ENCODE measurements at regions not wholly inside any gene's neighbourhood (a gene's known extent, or its start where the extent isn't known, plus 50 kb on each side); places are given as distances from the start of the nearest gene placed in this dataset.

DNA sequence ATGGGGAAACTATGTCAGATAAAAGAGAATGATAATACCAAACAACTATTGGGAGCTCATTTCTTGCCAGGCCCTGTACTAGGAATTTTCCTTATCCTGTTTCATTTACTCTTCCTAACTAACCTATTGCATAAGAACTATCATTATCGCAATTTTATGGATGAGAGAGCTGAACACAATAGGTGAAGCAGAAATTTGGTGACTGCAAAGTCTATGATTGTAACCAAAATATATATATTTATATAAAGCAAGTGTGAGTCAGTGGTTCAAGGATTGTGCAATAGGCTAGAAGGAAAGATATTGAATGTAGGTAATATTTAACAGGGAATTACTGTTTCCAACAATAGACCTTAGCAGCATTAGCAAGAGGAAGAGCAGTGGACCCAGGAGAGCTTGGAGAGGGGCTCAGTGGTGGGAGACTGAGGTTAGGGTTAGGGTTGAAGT lies 181.1 kb upstream of the TENT5A start:
- Histone ChIP-seq H3K4me1 (ENCODE audit: control insufficient read depth, insufficient read depth, low read length) (no peaks in the 10 kb centered on the region), H3K4me3 (ENCODE audit: low read depth, low read length) (no peak overlapping the region), H3K27ac (ENCODE audit: extremely low read depth, low read depth, low read length) (no peak overlapping the region), H3K36me3 (ENCODE audit: control insufficient read depth in 2 of 2, insufficient read depth in 1 of 2, low read length in 2 of 2) (no peaks in the 10 kb centered on the region), H3K9me3 (ENCODE audit: control insufficient read depth, insufficient read depth, low read depth, low read length) (no peaks in the 10 kb centered on the region)
- POLR2A ChIA-PET: no interaction called here
- CTCF ChIA-PET: no interaction called here
- TF ChIP-seq ZNF555 (tag by site-specific recombination; conservative IDR thresholded peaks at IDR 0.05) (no peak), ZNF341 (tag by site-specific recombination; IDR thresholded peaks at IDR 0.05; ENCODE audit: low read depth) (no peak)
- TF ChIP-seq, protein P1, sequence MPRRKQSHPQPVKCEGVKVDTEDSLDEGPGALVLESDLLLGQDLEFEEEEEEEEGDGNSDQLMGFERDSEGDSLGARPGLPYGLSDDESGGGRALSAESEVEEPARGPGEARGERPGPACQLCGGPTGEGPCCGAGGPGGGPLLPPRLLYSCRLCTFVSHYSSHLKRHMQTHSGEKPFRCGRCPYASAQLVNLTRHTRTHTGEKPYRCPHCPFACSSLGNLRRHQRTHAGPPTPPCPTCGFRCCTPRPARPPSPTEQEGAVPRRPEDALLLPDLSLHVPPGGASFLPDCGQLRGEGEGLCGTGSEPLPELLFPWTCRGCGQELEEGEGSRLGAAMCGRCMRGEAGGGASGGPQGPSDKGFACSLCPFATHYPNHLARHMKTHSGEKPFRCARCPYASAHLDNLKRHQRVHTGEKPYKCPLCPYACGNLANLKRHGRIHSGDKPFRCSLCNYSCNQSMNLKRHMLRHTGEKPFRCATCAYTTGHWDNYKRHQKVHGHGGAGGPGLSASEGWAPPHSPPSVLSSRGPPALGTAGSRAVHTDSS (tag by site-specific recombination; IDR thresholded peaks at IDR 0.05): no peak
- TF ChIP-seq, protein P2, sequence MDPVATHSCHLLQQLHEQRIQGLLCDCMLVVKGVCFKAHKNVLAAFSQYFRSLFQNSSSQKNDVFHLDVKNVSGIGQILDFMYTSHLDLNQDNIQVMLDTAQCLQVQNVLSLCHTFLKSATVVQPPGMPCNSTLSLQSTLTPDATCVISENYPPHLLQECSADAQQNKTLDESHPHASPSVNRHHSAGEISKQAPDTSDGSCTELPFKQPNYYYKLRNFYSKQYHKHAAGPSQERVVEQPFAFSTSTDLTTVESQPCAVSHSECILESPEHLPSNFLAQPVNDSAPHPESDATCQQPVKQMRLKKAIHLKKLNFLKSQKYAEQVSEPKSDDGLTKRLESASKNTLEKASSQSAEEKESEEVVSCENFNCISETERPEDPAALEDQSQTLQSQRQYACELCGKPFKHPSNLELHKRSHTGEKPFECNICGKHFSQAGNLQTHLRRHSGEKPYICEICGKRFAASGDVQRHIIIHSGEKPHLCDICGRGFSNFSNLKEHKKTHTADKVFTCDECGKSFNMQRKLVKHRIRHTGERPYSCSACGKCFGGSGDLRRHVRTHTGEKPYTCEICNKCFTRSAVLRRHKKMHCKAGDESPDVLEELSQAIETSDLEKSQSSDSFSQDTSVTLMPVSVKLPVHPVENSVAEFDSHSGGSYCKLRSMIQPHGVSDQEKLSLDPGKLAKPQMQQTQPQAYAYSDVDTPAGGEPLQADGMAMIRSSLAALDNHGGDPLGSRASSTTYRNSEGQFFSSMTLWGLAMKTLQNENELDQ (tag by site-specific recombination; IDR thresholded peaks at IDR 0.05; ENCODE audit: low read depth): no peak
- TF ChIP-seq, protein P3, sequence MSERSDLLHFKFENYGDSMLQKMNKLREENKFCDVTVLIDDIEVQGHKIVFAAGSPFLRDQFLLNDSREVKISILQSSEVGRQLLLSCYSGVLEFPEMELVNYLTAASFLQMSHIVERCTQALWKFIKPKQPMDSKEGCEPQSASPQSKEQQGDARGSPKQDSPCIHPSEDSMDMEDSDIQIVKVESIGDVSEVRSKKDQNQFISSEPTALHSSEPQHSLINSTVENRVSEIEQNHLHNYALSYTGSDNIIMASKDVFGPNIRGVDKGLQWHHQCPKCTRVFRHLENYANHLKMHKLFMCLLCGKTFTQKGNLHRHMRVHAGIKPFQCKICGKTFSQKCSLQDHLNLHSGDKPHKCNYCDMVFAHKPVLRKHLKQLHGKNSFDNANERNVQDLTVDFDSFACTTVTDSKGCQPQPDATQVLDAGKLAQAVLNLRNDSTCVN (tag by site-specific recombination; optimal IDR thresholded peaks at IDR 0.05): no peak

DNA sequence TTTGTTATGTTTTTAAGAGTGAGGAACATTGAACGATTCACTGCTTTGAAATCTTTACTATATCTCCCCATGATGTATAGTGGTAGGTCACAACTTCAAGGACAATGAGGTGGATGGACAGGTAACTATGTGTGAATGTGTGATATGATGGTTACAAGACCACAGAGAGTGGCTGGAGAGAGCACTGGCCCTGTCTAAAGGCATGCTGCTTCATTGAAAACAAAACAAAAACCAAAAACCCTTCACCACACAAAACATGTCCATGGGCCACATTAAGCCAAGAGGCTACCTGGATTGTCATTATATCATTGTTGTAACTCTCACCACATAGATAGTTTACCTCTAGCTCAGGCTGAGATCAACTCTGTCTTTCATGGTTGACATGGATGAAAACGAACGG lies 180.6 kb upstream of the TENT5A start:
- Histone ChIP-seq H3K9me3 (ENCODE audit: control insufficient read depth, insufficient read depth, low read depth, low read length) (no peaks in the 10 kb centered on the region), H3K4me3 (ENCODE audit: low read depth, low read length) (no peak overlapping the region), H3K4me1 (ENCODE audit: control insufficient read depth, insufficient read depth, low read length) (no peaks in the 10 kb centered on the region), H3K36me3 (ENCODE audit: control insufficient read depth in 2 of 2, insufficient read depth in 1 of 2, low read length in 2 of 2) (no peaks in the 10 kb centered on the region), H3K27ac (ENCODE audit: extremely low read depth, low read depth, low read length) (no peak overlapping the region)
- POLR2A ChIA-PET: no interaction called here
- TF ChIP-seq ZBTB17 (tag by site-specific recombination; IDR thresholded peaks at IDR 0.05) (no peak), ZNF571 (tag by site-specific recombination; IDR thresholded peaks at IDR 0.05) (no peak), SP2 (tag by site-specific recombination; IDR thresholded peaks at IDR 0.05) (no peak), ZNF558 (tag by site-specific recombination; IDR thresholded peaks at IDR 0.05) (no peak), ZNF23 (tag by site-specific recombination; IDR thresholded peaks at IDR 0.05; ENCODE audit: borderline replicate concordance) (no peak), ZNF146 (tag by site-specific recombination; IDR thresholded peaks at IDR 0.05) (no peak), ZNF132 (tag by site-specific recombination; IDR thresholded peaks at IDR 0.05; ENCODE audit: borderline replicate concordance) (no peak)
- TF ChIP-seq, protein P4, sequence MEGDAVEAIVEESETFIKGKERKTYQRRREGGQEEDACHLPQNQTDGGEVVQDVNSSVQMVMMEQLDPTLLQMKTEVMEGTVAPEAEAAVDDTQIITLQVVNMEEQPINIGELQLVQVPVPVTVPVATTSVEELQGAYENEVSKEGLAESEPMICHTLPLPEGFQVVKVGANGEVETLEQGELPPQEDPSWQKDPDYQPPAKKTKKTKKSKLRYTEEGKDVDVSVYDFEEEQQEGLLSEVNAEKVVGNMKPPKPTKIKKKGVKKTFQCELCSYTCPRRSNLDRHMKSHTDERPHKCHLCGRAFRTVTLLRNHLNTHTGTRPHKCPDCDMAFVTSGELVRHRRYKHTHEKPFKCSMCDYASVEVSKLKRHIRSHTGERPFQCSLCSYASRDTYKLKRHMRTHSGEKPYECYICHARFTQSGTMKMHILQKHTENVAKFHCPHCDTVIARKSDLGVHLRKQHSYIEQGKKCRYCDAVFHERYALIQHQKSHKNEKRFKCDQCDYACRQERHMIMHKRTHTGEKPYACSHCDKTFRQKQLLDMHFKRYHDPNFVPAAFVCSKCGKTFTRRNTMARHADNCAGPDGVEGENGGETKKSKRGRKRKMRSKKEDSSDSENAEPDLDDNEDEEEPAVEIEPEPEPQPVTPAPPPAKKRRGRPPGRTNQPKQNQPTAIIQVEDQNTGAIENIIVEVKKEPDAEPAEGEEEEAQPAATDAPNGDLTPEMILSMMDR (tag by site-specific recombination; IDR thresholded peaks at IDR 0.05): no peak
- TF ChIP-seq, protein P5, sequence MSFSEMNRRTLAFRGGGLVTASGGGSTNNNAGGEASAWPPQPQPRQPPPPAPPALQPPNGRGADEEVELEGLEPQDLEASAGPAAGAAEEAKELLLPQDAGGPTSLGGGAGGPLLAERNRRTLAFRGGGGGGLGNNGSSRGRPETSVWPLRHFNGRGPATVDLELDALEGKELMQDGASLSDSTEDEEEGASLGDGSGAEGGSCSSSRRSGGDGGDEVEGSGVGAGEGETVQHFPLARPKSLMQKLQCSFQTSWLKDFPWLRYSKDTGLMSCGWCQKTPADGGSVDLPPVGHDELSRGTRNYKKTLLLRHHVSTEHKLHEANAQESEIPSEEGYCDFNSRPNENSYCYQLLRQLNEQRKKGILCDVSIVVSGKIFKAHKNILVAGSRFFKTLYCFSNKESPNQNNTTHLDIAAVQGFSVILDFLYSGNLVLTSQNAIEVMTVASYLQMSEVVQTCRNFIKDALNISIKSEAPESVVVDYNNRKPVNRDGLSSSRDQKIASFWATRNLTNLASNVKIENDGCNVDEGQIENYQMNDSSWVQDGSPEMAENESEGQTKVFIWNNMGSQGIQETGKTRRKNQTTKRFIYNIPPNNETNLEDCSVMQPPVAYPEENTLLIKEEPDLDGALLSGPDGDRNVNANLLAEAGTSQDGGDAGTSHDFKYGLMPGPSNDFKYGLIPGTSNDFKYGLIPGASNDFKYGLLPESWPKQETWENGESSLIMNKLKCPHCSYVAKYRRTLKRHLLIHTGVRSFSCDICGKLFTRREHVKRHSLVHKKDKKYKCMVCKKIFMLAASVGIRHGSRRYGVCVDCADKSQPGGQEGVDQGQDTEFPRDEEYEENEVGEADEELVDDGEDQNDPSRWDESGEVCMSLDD (tag by site-specific recombination; IDR thresholded peaks at IDR 0.05): no peak
- TF ChIP-seq, protein P6, sequence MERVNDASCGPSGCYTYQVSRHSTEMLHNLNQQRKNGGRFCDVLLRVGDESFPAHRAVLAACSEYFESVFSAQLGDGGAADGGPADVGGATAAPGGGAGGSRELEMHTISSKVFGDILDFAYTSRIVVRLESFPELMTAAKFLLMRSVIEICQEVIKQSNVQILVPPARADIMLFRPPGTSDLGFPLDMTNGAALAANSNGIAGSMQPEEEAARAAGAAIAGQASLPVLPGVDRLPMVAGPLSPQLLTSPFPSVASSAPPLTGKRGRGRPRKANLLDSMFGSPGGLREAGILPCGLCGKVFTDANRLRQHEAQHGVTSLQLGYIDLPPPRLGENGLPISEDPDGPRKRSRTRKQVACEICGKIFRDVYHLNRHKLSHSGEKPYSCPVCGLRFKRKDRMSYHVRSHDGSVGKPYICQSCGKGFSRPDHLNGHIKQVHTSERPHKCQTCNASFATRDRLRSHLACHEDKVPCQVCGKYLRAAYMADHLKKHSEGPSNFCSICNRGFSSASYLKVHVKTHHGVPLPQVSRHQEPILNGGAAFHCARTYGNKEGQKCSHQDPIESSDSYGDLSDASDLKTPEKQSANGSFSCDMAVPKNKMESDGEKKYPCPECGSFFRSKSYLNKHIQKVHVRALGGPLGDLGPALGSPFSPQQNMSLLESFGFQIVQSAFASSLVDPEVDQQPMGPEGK (tag by site-specific recombination; IDR thresholded peaks at IDR 0.05): no peak
- CTCF ChIA-PET: no interaction called here

Data from HEK293 (cell line).